ENCODE measurements at regions not wholly inside any gene's neighbourhood (a gene's known extent, or its start where the extent isn't known, plus 50 kb on each side); places are given as distances from the start of the nearest gene placed in this dataset.

- Mint-ChIP-seq H3K4me3 (no peak overlapping the region), H3K27me3 (no peaks in the 10 kb centered on the region), H3K36me3 (no peaks in the 10 kb centered on the region), H3K27ac (no peak overlapping the region), H3K4me1 (no peaks in the 10 kb centered on the region), H3K9me3 (peaks cover 4% of the 10 kb centered on the region)
- DNase-seq: no peak
Observed at GRCh38 chr5:166342402-166342801, 1949.0 kb upstream of the WWC1 start.

GRCh38 chr5:166346726-166347374 is 1944.6 kb upstream of the WWC1 start:
- Mint-ChIP-seq H3K4me3 (no peak overlapping the region), H3K9me3 (no peaks in the 10 kb centered on the region), H3K36me3 (no peaks in the 10 kb centered on the region), H3K4me1 (no peaks in the 10 kb centered on the region), H3K27ac (no peak overlapping the region), H3K27me3 (no peaks in the 10 kb centered on the region)
- DNase-seq: no peak

DNA sequence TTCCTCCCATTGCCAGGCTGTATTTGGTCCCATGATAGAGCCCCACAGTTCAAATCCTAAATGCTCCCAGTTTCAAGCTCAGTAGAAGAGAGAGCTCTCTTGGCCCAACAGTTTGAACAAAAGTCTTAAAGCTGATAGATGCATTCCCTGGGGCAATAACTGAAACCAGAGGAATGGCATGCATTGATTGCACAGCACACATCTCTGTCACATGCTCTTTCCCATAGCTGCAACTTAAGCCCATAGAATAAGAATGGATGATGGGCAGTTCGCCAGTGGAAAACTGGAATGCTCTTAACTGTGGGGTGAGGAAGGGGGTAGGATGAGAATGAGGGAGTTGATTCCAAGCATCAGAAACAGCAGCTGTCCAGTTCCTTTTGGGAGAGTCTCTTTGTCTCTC is 1942.4 kb upstream of the WWC1 start:
- H3K27me3 Mint-ChIP-seq: no peaks in the 10 kb centered on the region
- H3K27ac Mint-ChIP-seq: no peak overlapping the region
- peaks cover 2% of the 10 kb centered on the region for H3K9me3 Mint-ChIP-seq
- DNase-seq: no peak
- H3K4me1 Mint-ChIP-seq: no peaks in the 10 kb centered on the region
- H3K36me3 Mint-ChIP-seq: no peaks in the 10 kb centered on the region
- H3K4me3 Mint-ChIP-seq: no peak overlapping the region

GRCh38 chr5:166353580-166353979 is 1937.9 kb upstream of the WWC1 start:
- H3K4me3 Mint-ChIP-seq: no peak overlapping the region
- H3K27ac Mint-ChIP-seq: no peak overlapping the region
- DNase-seq: no peak
- H3K4me1 Mint-ChIP-seq: no peaks in the 10 kb centered on the region
- peaks cover 5% of the 10 kb centered on the region for H3K9me3 Mint-ChIP-seq
- H3K27me3 Mint-ChIP-seq: no peaks in the 10 kb centered on the region
- no peaks in the 10 kb centered on the region for H3K36me3 Mint-ChIP-seq

- Mint-ChIP-seq H3K27ac (no peak overlapping the region), H3K36me3 (no peaks in the 10 kb centered on the region), H3K9me3 (peaks cover 5% of the 10 kb centered on the region), H3K4me3 (no peak overlapping the region), H3K27me3 (no peaks in the 10 kb centered on the region), H3K4me1 (no peaks in the 10 kb centered on the region)
- no peak for DNase-seq
Observed at GRCh38 chr5:166354332-166354731, 1937.1 kb upstream of the WWC1 start.

DNA sequence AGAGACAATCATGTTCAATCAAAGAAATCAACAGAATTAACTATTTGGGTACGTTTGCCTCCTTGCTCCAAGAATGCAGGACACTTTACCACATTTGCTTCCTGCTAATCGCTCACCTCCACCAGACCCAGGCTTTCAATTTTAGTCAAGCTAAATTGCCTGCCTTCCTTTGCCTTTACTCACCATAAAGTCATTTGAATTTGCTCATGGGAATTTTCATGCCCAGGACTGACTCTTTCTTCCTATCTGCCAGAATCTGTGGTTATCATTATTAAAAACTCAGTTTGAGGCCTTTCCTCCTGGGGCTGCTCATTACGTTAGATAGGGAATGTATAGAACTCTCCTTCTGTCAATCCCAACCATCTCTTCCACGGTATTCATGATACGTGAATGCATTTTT is 1935.3 kb upstream of the WWC1 start:
- no peak overlapping the region for H3K4me3 Mint-ChIP-seq
- no peaks in the 10 kb centered on the region for H3K27me3 Mint-ChIP-seq
- no peak for DNase-seq
- no peak overlapping the region for H3K27ac Mint-ChIP-seq
- H3K36me3 Mint-ChIP-seq: no peaks in the 10 kb centered on the region
- peaks cover 5% of the 10 kb centered on the region for H3K9me3 Mint-ChIP-seq
- H3K4me1 Mint-ChIP-seq: no peaks in the 10 kb centered on the region

GRCh38 chr5:166358127-166358830 is 1933.2 kb upstream of the WWC1 start:
- Mint-ChIP-seq H3K4me3 (no peak overlapping the region), H3K27me3 (no peaks in the 10 kb centered on the region), H3K36me3 (no peaks in the 10 kb centered on the region), H3K9me3 (peaks cover 3% of the 10 kb centered on the region), H3K4me1 (no peaks in the 10 kb centered on the region), H3K27ac (no peak overlapping the region)
- no peak for DNase-seq

GRCh38 chr5:166363087-166363760 is 1928.2 kb upstream of the WWC1 start:
- H3K9me3 Mint-ChIP-seq: no peaks in the 10 kb centered on the region
- H3K36me3 Mint-ChIP-seq: no peaks in the 10 kb centered on the region
- no peak overlapping the region for H3K4me3 Mint-ChIP-seq
- no peaks in the 10 kb centered on the region for H3K27me3 Mint-ChIP-seq
- no peaks in the 10 kb centered on the region for H3K4me1 Mint-ChIP-seq
- DNase-seq: no peak
- H3K27ac Mint-ChIP-seq: no peak overlapping the region

GRCh38 chr5:166365164-166365563 is 1926.3 kb upstream of the WWC1 start:
- Mint-ChIP-seq H3K4me3 (no peak overlapping the region), H3K27ac (no peak overlapping the region), H3K27me3 (no peaks in the 10 kb centered on the region), H3K9me3 (no peaks in the 10 kb centered on the region), H3K4me1 (no peaks in the 10 kb centered on the region), H3K36me3 (no peaks in the 10 kb centered on the region)
- DNase-seq: no peak

- no peak for DNase-seq
- Mint-ChIP-seq H3K9me3 (peaks cover 2% of the 10 kb centered on the region), H3K27ac (no peak overlapping the region), H3K36me3 (no peaks in the 10 kb centered on the region), H3K4me1 (peaks cover 2% of the 10 kb centered on the region), H3K4me3 (no peak overlapping the region), H3K27me3 (no peaks in the 10 kb centered on the region)
Observed at GRCh38 chr5:166367391-166367790, 1924.1 kb upstream of the WWC1 start.

DNA sequence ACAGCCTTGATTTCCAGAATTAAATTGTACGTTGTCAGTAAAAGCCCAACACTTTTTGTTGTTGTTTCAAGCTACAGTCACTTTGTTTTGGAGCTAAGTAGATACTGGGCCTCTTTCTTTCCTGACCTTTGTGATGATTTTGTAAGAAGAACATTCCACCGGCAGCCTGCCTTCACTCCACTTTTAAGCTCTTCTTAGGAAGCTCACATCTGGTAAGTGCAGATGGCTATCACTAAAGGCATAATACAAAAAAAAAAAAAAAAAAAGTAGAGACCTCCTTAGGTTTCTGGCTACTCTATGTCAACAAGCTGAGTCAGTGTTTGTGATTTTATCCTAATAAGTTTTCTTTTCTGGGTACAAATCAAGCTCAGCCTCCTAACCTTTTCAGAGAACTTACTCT is 1922.1 kb upstream of the WWC1 start:
- Mint-ChIP-seq H3K36me3 (no peaks in the 10 kb centered on the region), H3K27me3 (no peaks in the 10 kb centered on the region), H3K4me1 (peaks cover 2% of the 10 kb centered on the region), H3K4me3 (no peak overlapping the region), H3K27ac (no peak overlapping the region), H3K9me3 (peaks cover 2% of the 10 kb centered on the region)
- no peak for DNase-seq

DNA sequence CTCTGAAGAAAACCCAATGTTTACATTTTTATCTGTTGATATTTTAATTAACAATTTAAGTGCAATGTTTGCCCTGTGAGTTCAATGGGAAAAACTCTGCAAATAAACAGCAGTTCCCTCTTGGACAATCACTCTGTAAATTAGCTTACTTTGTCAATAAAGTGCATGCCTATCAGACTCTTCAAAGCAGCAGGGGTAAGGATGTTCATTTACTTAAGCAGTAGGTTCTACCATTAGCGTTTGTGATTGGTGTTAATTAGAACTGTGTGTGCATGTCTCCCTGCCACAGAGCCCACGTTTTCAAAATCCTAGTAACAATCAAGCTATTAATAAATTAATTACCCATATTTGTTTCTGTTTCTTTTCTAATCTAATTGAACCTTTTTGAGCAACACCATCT is 1921.6 kb upstream of the WWC1 start:
- no peak for DNase-seq
- Mint-ChIP-seq H3K36me3 (no peaks in the 10 kb centered on the region), H3K9me3 (peaks cover 2% of the 10 kb centered on the region), H3K4me1 (peaks cover 2% of the 10 kb centered on the region), H3K27me3 (no peaks in the 10 kb centered on the region), H3K27ac (no peak overlapping the region), H3K4me3 (no peak overlapping the region)

DNA sequence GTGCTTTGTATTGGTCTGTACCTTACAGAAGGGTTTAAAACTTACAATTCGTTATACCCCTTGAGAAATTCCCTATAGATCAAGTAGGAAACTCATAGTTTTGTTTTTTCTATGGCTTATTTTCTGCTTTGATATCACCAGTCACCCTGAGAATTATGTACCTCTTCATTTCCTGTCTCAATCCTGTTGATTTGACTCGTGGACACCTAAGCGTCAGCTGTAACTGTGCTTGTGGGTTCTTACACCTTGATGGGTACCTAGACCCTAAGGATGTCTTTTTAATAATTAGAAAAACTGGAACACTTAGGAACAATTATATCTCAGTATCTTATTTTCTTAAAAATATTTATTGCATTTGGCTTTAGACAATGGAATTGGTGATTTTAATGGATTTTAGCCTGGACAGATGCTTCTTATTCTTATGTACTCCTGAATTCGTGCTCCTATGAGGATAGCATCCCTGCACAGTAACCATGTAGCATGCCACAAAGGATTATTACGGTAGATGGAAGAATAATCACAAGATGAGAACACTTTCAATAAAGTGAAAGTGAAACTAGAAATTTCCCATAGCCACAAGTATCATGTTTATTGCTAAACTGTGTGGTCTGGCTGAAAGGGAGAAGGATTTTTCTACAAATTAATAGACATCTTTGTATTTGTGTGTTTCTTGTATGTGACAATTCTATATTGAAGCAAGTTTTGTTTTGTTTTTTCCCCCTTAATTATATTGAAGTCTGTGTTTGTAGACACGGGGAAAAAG is 1920.3 kb upstream of the WWC1 start:
- no peak for DNase-seq
- no peak overlapping the region for H3K4me3 Mint-ChIP-seq
- H3K27ac Mint-ChIP-seq: no peak overlapping the region
- peaks cover 2% of the 10 kb centered on the region for H3K4me1 Mint-ChIP-seq
- H3K27me3 Mint-ChIP-seq: no peaks in the 10 kb centered on the region
- H3K9me3 Mint-ChIP-seq: peaks cover 2% of the 10 kb centered on the region
- H3K36me3 Mint-ChIP-seq: no peaks in the 10 kb centered on the region

- Mint-ChIP-seq H3K27ac (no peak overlapping the region), H3K27me3 (no peaks in the 10 kb centered on the region), H3K36me3 (no peaks in the 10 kb centered on the region), H3K4me3 (no peak overlapping the region), H3K4me1 (peaks cover 2% of the 10 kb centered on the region), H3K9me3 (peaks cover 4% of the 10 kb centered on the region)
- no peak for DNase-seq
Observed at GRCh38 chr5:166373817-166374216, 1917.6 kb upstream of the WWC1 start.

DNA sequence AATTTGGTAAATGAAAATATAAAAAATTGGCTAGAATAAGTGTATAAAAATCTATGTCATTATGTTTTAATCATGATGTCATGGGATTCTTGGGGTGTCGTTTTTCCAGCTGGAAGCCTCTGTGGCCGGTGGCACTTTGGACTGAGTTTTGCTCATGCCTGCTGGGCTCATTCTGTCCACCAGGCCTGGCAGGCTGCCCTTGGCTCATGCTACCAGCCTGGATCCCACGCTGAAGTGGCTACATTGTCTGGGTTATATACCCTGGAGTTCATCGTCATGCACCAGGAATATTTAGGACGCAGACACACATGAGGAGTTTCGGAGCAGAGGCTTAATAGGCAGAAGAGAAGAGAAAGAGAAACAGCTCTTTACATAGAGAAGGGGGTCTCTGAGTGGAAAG is 1913.7 kb upstream of the WWC1 start:
- H3K36me3 Mint-ChIP-seq: no peaks in the 10 kb centered on the region
- no peak overlapping the region for H3K4me3 Mint-ChIP-seq
- H3K4me1 Mint-ChIP-seq: no peaks in the 10 kb centered on the region
- peaks cover 2% of the 10 kb centered on the region for H3K9me3 Mint-ChIP-seq
- DNase-seq: no peak
- H3K27me3 Mint-ChIP-seq: no peaks in the 10 kb centered on the region
- no peak overlapping the region for H3K27ac Mint-ChIP-seq

All from activated naive CD8-positive, alpha-beta T cell treated with anti-CD3 and anti-CD28 coated beads for 36 hours (primary cell).